Iris pigment epithelial cell (primary cell): ENCODE measurements at regions not wholly inside any gene's neighbourhood (a gene's known extent, or its start where the extent isn't known, plus 50 kb on each side); places are given as distances from the start of the nearest gene placed in this dataset.

Experiments used
- DNase-seq: peaks from one replicate; pipeline ENCODE4 v3.0.0-alpha.2; 2011; ENCODE audit warnings: low read depth

- DNase-seq = no peak
Measured at GRCh38 chr1:10897321-10897980, 101.0 kb upstream of the CASZ1 start.

GRCh38 chr1:10897981-10898728 lies 101.7 kb upstream of the CASZ1 start:
- DNase-seq = no peak

GRCh38 chr1:10898921-10899320 lies 102.5 kb upstream of the CASZ1 start:
- no peak for DNase-seq

GRCh38 chr1:10899490-10900250 lies 103.2 kb upstream of the CASZ1 start:
- no peak for DNase-seq

GRCh38 chr1:10900251-10900651 lies 103.8 kb upstream of the CASZ1 start:
- DNase-seq = no peak

GRCh38 chr1:10900691-10901090 lies 104.2 kb upstream of the CASZ1 start:
- DNase-seq = no peak

GRCh38 chr1:10901091-10901890 lies 104.8 kb upstream of the CASZ1 start:
- DNase-seq = no peak

GRCh38 chr1:10901891-10902805 lies 105.7 kb upstream of the CASZ1 start:
- no peak for DNase-seq

- DNase-seq = no peak
Measured at GRCh38 chr1:10903421-10903820, 107.0 kb upstream of the CASZ1 start.

- no peak for DNase-seq
Measured at GRCh38 chr1:10903821-10904220, 107.4 kb upstream of the CASZ1 start.

- DNase-seq = no peak
Measured at GRCh38 chr1:10904396-10905358, 107.8 kb upstream of the TARDBP start.

- no peak for DNase-seq
Measured at GRCh38 chr1:10905841-10906655, 106.4 kb upstream of the TARDBP start.

- DNase-seq = no peak
Measured at GRCh38 chr1:10906866-10907519, 105.5 kb upstream of the TARDBP start.

GRCh38 chr1:10908266-10908665 lies 104.2 kb upstream of the TARDBP start:
- DNase-seq = no peak

- DNase-seq = peak; percentile 9
Measured at GRCh38 chr1:10909697-10910680, 102.5 kb upstream of the TARDBP start.

- DNase-seq = no peak
Measured at GRCh38 chr1:10910681-10911489, 101.6 kb upstream of the TARDBP start.
